Activated CD4-positive, alpha-beta T cell treated with anti-CD3 and anti-CD28 coated beads, Interleukin-2, amount 50 U/mL, for 4 hours (primary cell): ENCODE measurements at regions not wholly inside any gene's neighbourhood (a gene's known extent, or its start where the extent isn't known, plus 50 kb on each side); places are given as distances from the start of the nearest gene placed in this dataset.

ENCODE experiments used
- DNase-seq, 2 experiments: peaks; one replicate each; pipeline ENCODE4 v3.0.0-alpha.2; 2020

- no peak for DNase-seq
Observed at GRCh38 chr5:167626341-167627123, 664.9 kb upstream of the WWC1 start.

- DNase-seq, result no peak
Observed at GRCh38 chr5:167629634-167630033, 661.8 kb upstream of the WWC1 start.

- no peak for DNase-seq
Observed at GRCh38 chr5:167631191-167631590, 660.3 kb upstream of the WWC1 start.

- DNase-seq, result no peak
Observed at GRCh38 chr5:167633114-167633513, 658.3 kb upstream of the WWC1 start.

- no peak for DNase-seq
Observed at GRCh38 chr5:167633931-167634341, 657.5 kb upstream of the WWC1 start.

- DNase-seq, result no peak
Observed at GRCh38 chr5:167634432-167634831, 657.0 kb upstream of the WWC1 start.

- DNase-seq, result no peak
Observed at GRCh38 chr5:167638816-167639215, 652.6 kb upstream of the WWC1 start.

- no peak for DNase-seq
Observed at GRCh38 chr5:167639273-167639672, 652.2 kb upstream of the WWC1 start.

- DNase-seq, result no peak
Observed at GRCh38 chr5:167639766-167640165, 651.7 kb upstream of the WWC1 start.

GRCh38 chr5:167642181-167642580 lies 649.3 kb upstream of the WWC1 start:
- DNase-seq, result no peak

GRCh38 chr5:167642779-167643517 lies 648.5 kb upstream of the WWC1 start:
- no peak for DNase-seq

- no peak for DNase-seq
Observed at GRCh38 chr5:167643631-167644280, 647.7 kb upstream of the WWC1 start.

GRCh38 chr5:167644619-167645018 lies 646.8 kb upstream of the WWC1 start:
- DNase-seq, result no peak

GRCh38 chr5:167649471-167649870 lies 642.0 kb upstream of the WWC1 start:
- DNase-seq, result no peak

GRCh38 chr5:167652690-167653089 lies 638.8 kb upstream of the WWC1 start:
- DNase-seq, result no peak

GRCh38 chr5:167653645-167654106 lies 637.8 kb upstream of the WWC1 start:
- DNase-seq, result no peak

- DNase-seq, result no peak
Observed at GRCh38 chr5:167657016-167657415, 634.4 kb upstream of the WWC1 start.

- no peak for DNase-seq
Observed at GRCh38 chr5:167658889-167659288, 632.6 kb upstream of the WWC1 start.

GRCh38 chr5:167661605-167662004 lies 629.8 kb upstream of the WWC1 start:
- DNase-seq, result no peak

GRCh38 chr5:167664222-167664804 lies 627.1 kb upstream of the WWC1 start:
- no peak for DNase-seq

GRCh38 chr5:167665841-167666375 lies 625.5 kb upstream of the WWC1 start:
- no peak for DNase-seq

- DNase-seq, result no peak
Observed at GRCh38 chr5:167671176-167671575, 620.3 kb upstream of the WWC1 start.

GRCh38 chr5:167673942-167674341 lies 617.5 kb upstream of the WWC1 start:
- no peak for DNase-seq
